Fibroblast of skin of abdomen (primary cell): ENCODE measurements at regions not wholly inside any gene's neighbourhood (a gene's known extent, or its start where the extent isn't known, plus 50 kb on each side); places are given as distances from the start of the nearest gene placed in this dataset.
A peak's percentile ranks its signal among the peaks of the same experiment; 100 is the strongest.
"Not testable (repeated sequence)": the region's sequence is repeated elsewhere in the genome, so short reads cannot be mapped to it uniquely, and the experiment has no call there.

ENCODE experiments used
- DNase-seq: peaks from one replicate; pipeline ENCODE4 v3.0.0-alpha.2; 2013

DNA sequence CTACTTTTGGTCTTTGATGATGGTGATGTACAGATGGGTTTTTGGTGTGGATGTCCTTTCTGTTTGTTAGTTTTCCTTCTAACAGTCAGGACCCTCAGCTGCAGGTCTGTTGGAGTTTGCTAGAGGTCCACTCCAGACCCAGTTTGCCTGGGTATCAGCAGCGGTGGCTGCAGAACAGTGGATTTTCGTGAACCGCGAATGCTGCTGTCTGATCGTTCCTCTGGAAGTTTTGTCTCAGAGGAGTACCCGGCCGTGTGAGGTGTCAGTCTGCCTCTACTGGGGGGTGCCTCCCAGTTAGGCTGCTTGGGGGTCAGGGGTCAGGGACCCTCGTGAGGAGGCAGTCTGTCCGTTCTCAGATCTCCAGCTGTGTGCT lies 56.6 kb upstream of the TNFAIP8 start:
- DNase-seq = not testable (repeated sequence)

DNA sequence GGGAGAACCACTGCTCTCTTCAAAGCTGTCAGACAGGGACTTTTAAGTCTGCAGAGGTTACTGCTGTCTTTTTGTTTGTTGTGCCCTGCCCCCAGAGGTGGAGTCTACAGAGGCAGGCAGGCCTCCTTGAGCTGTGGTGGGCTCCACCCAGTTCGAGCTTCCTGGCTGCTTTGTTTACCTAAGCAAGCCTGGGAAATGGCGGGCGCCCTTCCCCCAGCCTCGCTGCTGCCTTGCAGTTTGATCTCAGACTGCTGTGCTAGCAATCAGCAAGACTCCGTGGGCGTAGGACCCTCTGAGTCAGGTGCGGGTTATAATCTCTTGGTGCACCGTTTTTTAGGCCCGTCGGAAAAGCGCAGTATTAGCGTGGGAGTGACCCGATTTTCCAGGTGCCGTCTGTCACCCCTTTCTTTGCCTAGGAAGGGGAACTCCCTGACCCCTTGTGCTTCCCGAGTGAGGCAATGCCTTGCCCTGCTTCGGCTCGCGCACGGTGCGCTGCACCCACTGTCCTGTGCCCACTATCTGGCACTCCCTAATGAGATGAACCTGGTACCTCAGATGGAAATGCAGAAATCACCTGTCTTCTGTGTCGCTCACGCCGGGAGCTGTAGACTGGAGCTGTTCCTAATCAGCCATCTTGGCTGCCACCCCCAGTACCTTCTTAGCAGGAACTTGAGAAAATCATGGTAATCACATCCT lies 56.1 kb upstream of the TNFAIP8 start:
- not testable (repeated sequence) for DNase-seq

DNA sequence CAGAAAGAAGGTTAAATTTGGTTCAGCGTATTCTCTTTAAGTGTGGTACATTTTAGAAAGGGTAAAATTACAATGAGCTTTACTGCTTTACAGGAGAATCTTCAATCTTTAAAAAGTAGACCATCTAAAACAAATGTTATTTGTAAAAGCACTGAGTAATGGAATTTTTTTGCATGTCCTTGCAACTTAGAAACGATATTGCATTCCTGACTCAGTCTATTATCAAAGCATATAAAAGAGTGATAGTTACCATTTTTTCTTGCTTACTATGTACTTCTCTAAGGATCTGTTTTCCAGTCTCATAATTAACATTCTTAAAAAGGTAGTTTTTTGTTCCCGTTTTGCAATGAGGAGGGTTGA lies 55.5 kb upstream of the TNFAIP8 start:
- no peak for DNase-seq

DNA sequence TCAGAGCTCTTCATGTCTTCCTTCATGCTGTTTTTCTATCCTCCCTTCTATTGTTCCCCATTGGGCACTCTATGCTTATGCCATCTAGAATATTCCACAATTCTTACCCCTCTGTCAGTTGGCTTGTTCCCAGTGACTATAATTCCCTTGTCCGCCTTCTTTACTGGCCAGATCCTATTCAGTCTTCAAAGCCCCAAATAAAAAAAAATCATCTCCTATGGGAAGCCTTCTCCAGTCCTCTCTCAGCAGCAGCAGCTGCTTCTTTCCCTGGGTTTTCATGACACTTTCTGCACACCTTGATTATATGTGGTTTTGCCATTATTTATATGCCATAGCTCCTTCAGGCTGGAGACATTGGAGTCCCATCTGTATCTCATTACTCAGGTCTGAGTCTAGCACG lies 54.6 kb upstream of the TNFAIP8 start:
- DNase-seq = no peak

DNA sequence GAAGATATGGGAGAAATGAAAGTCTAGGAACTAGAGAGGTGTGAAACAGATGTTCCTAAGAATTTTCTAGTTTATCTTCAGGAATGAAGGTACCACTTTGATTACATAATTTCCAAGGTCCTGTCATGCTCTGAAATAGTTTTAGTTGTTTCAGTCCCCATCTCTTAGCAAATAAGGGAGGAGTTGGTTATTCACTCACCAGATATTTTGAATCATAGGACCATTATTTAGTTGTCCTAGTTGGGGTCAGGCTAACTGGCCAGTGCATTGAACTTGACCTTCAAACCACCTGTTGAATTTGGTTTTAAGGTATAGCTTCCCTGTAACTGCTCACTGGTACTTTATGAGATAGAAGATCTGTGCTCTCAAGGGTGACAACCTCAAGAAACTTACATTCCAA lies 53.9 kb upstream of the TNFAIP8 start:
- DNase-seq = no peak

DNA sequence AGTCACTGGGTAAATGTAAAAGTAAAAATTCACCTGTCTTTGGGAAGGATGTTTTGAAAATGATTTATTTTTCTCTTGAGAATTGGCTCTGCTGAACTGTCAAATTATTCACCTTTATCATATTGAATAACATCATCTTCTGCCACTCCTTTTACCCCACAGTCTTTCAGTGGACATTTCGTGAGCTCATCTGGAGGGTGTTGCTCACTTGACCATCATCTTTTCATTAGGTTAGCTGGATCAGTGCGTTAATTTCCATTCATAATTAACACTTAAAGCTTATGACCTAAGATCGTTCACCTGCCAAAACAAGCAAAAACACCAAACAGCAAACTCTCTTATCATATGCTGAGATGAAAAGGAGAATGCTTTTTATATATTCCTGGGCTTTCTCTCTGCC lies 53.4 kb upstream of the TNFAIP8 start:
- DNase-seq = no peak

DNA sequence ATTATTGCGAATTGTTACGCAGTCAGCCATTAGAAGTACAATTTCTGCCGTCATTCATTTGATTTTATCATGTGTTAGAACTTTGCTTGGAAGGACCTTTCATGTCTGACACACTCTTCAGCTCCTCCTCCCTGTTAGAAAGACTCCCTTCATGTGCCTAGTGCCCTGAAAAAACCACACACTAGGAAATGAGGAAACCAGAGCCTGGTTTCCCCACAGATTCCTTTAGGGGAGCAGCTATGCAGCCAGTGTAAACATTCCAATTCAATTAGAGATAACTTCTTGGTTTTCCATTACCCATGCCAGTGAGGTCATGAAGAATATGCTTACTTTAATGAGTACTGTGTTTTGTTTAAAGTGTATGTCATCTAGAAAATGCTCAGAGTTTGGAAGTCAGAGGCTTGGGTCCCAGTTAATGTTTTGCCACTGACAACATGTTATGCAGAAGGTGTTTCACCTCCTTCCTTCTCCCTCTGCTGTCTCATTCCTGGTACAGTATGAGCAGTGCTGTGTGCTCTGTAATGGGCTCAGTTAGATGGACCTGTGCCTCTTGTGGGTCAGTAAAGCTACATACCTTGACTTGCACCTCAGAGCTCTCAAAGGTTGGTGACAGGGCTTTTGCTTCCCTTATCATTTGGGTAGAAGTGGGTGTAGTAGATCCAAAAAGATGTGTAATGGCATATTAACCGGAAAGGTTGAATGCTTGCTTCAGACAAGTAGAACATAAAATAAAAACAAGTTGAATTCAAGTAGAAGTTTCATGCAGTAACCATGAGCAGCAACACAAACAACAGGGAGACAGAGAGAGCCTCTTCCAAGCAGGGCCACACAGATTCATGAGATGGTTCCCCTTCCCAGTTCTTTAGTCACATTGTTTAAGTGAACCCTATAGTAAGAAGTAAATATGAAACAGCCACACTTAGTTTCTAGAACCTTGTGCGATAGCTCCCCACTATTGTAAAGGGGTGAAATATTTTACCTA lies 52.6 kb upstream of the TNFAIP8 start:
- peak; percentile 96 for DNase-seq

DNA sequence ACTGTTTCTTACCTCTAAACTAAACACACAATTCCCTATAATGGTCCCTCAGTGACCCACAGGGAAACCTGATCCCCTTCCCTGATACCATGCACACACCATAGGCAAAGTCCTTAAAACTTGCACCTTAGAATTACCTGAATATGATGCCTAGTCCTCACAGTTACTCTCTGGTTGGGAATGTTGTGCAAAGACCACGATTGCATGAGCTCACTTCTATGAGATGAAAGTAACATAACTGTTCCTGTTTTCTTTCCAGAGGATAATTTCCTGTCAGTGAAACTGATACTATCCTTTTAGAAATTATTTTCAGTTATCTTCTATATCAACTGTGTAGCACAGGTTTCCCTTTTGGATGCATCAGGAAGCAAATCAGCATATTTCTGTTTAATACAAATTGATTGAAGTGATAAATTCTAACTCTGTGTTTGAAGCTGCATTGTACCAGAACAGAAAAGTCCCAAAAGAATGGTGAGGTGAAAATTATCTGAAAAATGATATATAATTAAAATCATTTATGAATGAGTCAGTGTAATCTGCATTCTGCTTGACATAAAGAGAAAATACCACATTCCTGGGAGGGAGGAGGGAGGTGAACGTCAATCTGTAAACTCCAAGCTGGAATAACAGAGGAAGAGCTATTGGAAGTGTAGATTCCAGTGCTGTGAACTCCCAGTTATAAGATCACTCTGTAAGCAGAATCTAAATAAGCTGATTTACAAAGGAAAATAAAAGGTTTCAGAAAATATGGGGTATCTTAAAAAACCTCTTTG lies 51.2 kb upstream of the TNFAIP8 start:
- DNase-seq = peak; percentile 25
